Fibroblast of pulmonary artery (primary cell): ENCODE measurements at regions not wholly inside any gene's neighbourhood (a gene's known extent, or its start where the extent isn't known, plus 50 kb on each side); places are given as distances from the start of the nearest gene placed in this dataset.

ENCODE experiments used
- DNase-seq: peaks from one replicate; pipeline ENCODE4 v3.0.0-alpha.2; 2010; ENCODE audit warnings: low read depth
- H3K4me3 ChIP-seq: replicated peaks from 2 replicates; pipeline ENCODE4 v1.5.1; 2011; ENCODE audit warnings: low read depth, mild to moderate bottlenecking, control low read depth, low read length, moderate library complexity
- CTCF ChIP-seq: IDR thresholded peaks from 2 replicates; pipeline ENCODE4 v1.5.1; 2011; ENCODE audit warnings: mild to moderate bottlenecking, control low read depth, low read length, inconsistent platforms; ENCODE audit errors: missing control alignments

- H3K4me3 ChIP-seq, result no peak overlapping the region
- TF ChIP-seq CTCF, result no peak
- DNase-seq, result no peak
These were observed 120.7 kb downstream of the TBX19 start for GRCh38 chr1:168401341-168401740.

DNA sequence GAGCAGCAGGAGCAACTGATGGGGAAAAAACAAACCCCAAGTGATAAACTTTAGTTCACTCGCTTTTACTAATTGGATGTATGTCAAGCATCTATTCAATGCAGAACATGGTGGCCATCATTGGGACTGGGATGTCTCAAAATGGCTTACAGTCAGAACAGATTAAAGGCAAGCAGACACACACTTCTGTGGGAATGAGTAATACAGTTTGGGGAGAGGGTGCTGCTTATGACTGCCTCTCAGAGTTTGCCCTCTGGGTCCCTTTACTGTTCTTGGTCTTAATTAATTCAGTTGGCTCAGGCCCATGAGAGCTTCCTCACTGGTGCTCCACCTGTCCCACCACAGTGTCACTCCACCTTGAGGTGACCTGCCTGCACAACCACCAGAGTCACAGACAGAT is 119.5 kb downstream of the TBX19 start:
- no peak for DNase-seq
- TF ChIP-seq CTCF, result no peak
- no peak overlapping the region for H3K4me3 ChIP-seq

DNA sequence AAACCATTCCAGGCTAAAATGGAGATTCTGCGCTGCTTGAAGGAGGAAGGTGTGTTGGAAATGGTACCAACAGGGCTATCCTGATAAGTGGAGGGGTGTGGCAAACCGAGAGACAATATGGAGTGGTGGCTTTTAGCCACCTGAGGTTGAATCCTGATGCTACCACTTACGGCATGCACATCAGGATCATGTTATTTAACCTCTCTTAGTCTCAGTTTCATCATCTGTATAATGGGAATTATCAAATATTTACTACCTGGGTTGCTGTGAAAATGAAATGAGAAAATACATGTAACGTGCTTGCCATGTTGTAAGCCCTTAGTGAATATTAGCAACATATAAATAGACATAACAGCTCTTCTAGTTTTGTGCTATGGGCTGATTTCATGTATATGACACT is 117.1 kb downstream of the TBX19 start:
- no peak for DNase-seq
- H3K4me3 ChIP-seq, result no peak overlapping the region
- no peak for TF ChIP-seq CTCF

DNA sequence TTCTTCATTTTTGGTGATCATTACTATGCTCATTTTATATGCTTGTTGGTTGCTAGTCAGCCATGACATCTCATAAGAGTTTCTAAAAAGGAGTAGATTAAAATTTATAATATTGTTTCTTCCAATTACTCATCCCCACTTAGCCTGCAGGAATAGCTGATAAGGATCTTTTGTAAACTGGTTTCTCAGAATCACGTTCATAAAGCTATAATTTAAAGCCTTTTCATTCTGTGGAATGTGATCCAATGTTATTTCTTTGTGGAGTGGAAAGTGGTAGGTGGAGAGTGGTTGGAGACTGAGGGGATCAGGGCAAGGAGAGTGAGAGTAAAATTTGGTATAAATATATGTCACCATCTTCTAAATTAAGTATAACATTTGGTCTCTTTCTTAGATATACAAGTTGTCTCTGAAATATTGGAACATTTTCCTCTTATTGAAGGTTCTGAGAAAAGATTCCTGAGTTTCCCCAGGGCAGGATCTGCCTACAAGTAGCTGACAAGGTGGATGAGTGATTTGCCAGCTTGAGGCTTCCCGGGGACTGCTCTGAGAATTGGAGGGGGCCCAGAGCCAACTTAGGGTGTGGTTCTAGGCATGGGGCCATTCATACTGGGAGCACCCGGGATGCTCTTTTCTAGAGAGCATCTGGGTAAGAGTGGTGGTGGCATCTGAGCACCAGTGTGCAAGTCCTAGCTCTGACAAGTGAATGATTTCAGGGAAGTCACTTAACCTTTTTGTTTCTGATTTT is 116.4 kb downstream of the TBX19 start:
- no peak overlapping the region for H3K4me3 ChIP-seq
- DNase-seq, result no peak
- TF ChIP-seq CTCF, result no peak

DNA sequence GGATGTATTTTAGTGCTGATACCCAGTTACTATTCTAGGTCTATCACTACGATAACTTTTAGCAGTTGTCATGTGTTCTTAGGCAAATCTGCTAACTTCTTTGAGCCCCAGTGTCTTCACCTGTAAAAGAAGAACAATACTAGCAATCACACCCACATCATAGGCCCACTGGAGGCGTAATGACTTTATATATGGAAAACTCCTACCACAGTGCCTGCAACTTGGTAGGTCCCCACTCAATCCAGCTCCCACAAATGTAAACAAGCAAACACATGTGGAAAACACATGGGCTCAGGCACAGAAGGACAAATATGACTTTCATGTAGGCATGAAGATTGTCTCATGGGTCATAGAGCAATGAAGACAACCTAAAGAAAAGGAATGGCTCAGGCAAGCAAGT is 115.8 kb downstream of the TBX19 start:
- TF ChIP-seq CTCF, result no peak
- H3K4me3 ChIP-seq, result no peak overlapping the region
- no peak for DNase-seq

- TF ChIP-seq CTCF, result no peak
- H3K4me3 ChIP-seq, result no peak overlapping the region
- no peak for DNase-seq
These were observed 114.2 kb downstream of the TBX19 start for GRCh38 chr1:168394858-168395257.

DNA sequence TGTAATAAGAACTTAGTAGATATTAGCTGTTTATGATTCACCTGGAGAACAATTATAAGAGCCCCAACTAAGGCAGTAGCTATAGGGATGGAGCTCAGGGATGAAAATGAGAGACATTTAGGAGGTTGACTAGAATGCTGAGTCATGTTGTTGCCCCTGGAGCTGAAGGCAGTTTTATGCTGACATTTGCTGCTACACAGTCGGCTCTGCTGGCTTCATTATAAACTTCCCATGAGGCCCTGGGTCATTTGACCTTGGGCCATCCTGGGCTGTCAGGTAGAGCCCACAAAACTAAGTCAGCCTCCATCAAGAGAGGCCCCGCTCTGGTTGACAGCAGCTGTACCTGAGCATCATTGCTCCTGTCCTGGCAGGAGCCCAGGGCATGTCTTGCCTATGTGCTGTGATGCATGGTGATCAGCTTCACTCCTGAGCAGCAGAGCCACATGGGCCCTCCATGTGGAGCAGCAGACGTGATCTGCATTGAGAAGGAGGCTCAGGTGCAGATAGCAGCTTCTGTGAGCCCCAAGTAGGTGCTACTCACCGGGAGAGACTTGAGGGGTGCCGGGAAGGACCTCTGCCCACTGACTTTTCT is 112.4 kb downstream of the TBX19 start:
- no peak for DNase-seq
- no peak for TF ChIP-seq CTCF
- no peak overlapping the region for H3K4me3 ChIP-seq
